Activated CD4-positive, alpha-beta T cell treated with anti-CD3 and anti-CD28 coated beads, Interleukin-10, Interleukin-2, amounts not matched to agents 100 ng/mL and 50 ng/mL, durations not matched to agents 16 hours and 8 hours (primary cell): ENCODE measurements at regions not wholly inside any gene's neighbourhood (a gene's known extent, or its start where the extent isn't known, plus 50 kb on each side); places are given as distances from the start of the nearest gene placed in this dataset.

Experiments
- DNase-seq: peaks from one replicate; pipeline ENCODE4 v3.0.0-alpha.2; 2020

- no peak for DNase-seq
These were observed 117.6 kb upstream of the CXCR4 start for GRCh38 chr2:136235546-136235945.

GRCh38 chr2:136234261-136234660 lies 116.3 kb upstream of the CXCR4 start:
- no peak for DNase-seq

GRCh38 chr2:136233298-136233697 lies 115.3 kb upstream of the CXCR4 start:
- no peak for DNase-seq

GRCh38 chr2:136232456-136233172 lies 114.7 kb upstream of the CXCR4 start:
- no peak for DNase-seq

GRCh38 chr2:136230464-136230863 lies 112.5 kb upstream of the CXCR4 start:
- no peak for DNase-seq

GRCh38 chr2:136226903-136227302 lies 109.0 kb upstream of the CXCR4 start:
- DNase-seq = no peak

- no peak for DNase-seq
These were observed 108.2 kb upstream of the CXCR4 start for GRCh38 chr2:136225950-136226835.

- DNase-seq = no peak
These were observed 105.3 kb upstream of the CXCR4 start for GRCh38 chr2:136223274-136223673.

GRCh38 chr2:136222862-136223261 lies 104.9 kb upstream of the CXCR4 start:
- no peak for DNase-seq

GRCh38 chr2:136221026-136221425 lies 103.1 kb upstream of the CXCR4 start:
- no peak for DNase-seq

- DNase-seq = no peak
These were observed 102.0 kb upstream of the CXCR4 start for GRCh38 chr2:136219963-136220362.

- no peak for DNase-seq
These were observed 101.4 kb upstream of the CXCR4 start for GRCh38 chr2:136219341-136219740.

- no peak for DNase-seq
These were observed 100.0 kb upstream of the CXCR4 start for GRCh38 chr2:136217996-136218395.

- no peak for DNase-seq
These were observed 98.0 kb upstream of the CXCR4 start for GRCh38 chr2:136215908-136216472.

- no peak for DNase-seq
These were observed 97.5 kb upstream of the CXCR4 start for GRCh38 chr2:136215449-136215848.

GRCh38 chr2:136214307-136215200 lies 96.6 kb upstream of the CXCR4 start:
- DNase-seq = no peak

GRCh38 chr2:136213836-136214235 lies 95.9 kb upstream of the CXCR4 start:
- DNase-seq = no peak

GRCh38 chr2:136212426-136213378 lies 94.8 kb upstream of the CXCR4 start:
- DNase-seq = peak; percentile 49

GRCh38 chr2:136211701-136212100 lies 93.8 kb upstream of the CXCR4 start:
- DNase-seq = no peak

- DNase-seq = no peak
These were observed 92.9 kb upstream of the CXCR4 start for GRCh38 chr2:136210822-136211221.

GRCh38 chr2:136210455-136210805 lies 92.5 kb upstream of the CXCR4 start:
- DNase-seq = no peak
